Activated CD4-positive, alpha-beta T cell treated with anti-CD3 and anti-CD28 coated beads, Interleukin-2, amount 10 ng/mL, durations not matched to agents 7 days and 5 days (primary cell): ENCODE measurements at regions not wholly inside any gene's neighbourhood (a gene's known extent, or its start where the extent isn't known, plus 50 kb on each side); places are given as distances from the start of the nearest gene placed in this dataset.
"Not testable (repeated sequence)": the region's sequence is repeated elsewhere in the genome, so short reads cannot be mapped to it uniquely, and the experiment has no call there.

Experiments used
- CTCF ChIA-PET: fragments of 350-600 bp; sonication (Branson Sonifier 250); formaldehyde crosslinking; loops from one replicate; lab custom pipeline; 2021; ENCODE audit warnings: antibody characterized with exemption; lab: Charles Lee
- POLR2A ChIA-PET: fragments of 350-600 bp; sonication (Branson Sonifier 250); formaldehyde crosslinking; loops from one replicate; lab custom pipeline; 2021; ENCODE audit warnings: antibody characterized with exemption; lab: Charles Lee
- DNase-seq: peaks from one replicate; pipeline ENCODE4 v3.0.0-alpha.2; 2020
- H3K27ac Mint-ChIP-seq: one replicate; pipeline ENCODE4 v1.8.0; 2021; ENCODE audit warnings: mild to moderate bottlenecking, moderate library complexity, mixed read lengths
- H3K27me3 Mint-ChIP-seq: one replicate; pipeline ENCODE4 v1.8.0; 2021; ENCODE audit warnings: mixed read lengths
- H3K36me3 Mint-ChIP-seq: one replicate; pipeline ENCODE4 v1.8.0; 2021; ENCODE audit warnings: low read depth, mixed read lengths
- H3K4me1 Mint-ChIP-seq: one replicate; pipeline ENCODE4 v1.8.0; 2021; ENCODE audit warnings: mixed read lengths
- H3K4me3 Mint-ChIP-seq: one replicate; pipeline ENCODE4 v1.8.0; 2021; ENCODE audit warnings: mild to moderate bottlenecking, moderate library complexity, mixed read lengths
- H3K9me3 Mint-ChIP-seq: one replicate; pipeline ENCODE4 v1.8.0; 2021; ENCODE audit warnings: mixed read lengths

GRCh38 chr10:121672733-121673132 is 74.5 kb upstream of the FGFR2 start:
- DNase-seq: no peak
- Mint-ChIP-seq H3K4me1 (no peaks in the 10 kb centered on the region), H3K9me3 (peaks cover 3% of the 10 kb centered on the region), H3K4me3 (no peak overlapping the region), H3K27ac (no peak overlapping the region), H3K27me3 (peaks cover 7% of the 10 kb centered on the region), H3K36me3 (no peaks in the 10 kb centered on the region)
- ChIA-PET CTCF (interaction anchor here (1.5 kb wide), 1 partner anchor 10 kb away, joined by 4 read pairs; no protein-coding TSS in a partner anchor), POLR2A (no interaction called here)

GRCh38 chr10:121669840-121670239 is 71.6 kb upstream of the FGFR2 start:
- POLR2A ChIA-PET, DNase-seq, H3K9me3 Mint-ChIP-seq, H3K27me3 Mint-ChIP-seq, H3K36me3 Mint-ChIP-seq, H3K4me3 Mint-ChIP-seq, H3K27ac Mint-ChIP-seq, CTCF ChIA-PET, H3K4me1 Mint-ChIP-seq: not testable (repeated sequence)

DNA sequence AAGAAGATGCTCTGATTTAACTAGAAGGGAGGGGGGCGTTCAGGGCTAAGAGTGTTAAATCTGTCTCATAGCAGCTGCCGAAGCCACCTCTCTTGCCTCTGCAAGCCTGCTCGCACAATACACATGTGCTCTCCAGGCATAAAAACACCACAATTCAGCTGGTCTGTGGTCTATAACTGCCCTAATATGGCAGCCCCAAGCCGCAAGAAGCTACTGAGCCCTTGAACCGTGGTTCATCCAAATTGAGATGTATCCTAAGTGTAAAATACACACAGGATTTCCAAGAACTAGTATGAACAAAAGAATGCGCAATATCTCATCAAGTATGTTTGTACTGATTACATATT is 70.8 kb upstream of the FGFR2 start:
- CTCF ChIA-PET: no interaction called here
- POLR2A ChIA-PET: no interaction called here
- Mint-ChIP-seq H3K27ac (no peak overlapping the region), H3K27me3 (peaks cover 7% of the 10 kb centered on the region), H3K9me3 (peaks cover 2% of the 10 kb centered on the region), H3K4me1 (no peaks in the 10 kb centered on the region), H3K4me3 (no peak overlapping the region), H3K36me3 (no peaks in the 10 kb centered on the region)
- no peak for DNase-seq

DNA sequence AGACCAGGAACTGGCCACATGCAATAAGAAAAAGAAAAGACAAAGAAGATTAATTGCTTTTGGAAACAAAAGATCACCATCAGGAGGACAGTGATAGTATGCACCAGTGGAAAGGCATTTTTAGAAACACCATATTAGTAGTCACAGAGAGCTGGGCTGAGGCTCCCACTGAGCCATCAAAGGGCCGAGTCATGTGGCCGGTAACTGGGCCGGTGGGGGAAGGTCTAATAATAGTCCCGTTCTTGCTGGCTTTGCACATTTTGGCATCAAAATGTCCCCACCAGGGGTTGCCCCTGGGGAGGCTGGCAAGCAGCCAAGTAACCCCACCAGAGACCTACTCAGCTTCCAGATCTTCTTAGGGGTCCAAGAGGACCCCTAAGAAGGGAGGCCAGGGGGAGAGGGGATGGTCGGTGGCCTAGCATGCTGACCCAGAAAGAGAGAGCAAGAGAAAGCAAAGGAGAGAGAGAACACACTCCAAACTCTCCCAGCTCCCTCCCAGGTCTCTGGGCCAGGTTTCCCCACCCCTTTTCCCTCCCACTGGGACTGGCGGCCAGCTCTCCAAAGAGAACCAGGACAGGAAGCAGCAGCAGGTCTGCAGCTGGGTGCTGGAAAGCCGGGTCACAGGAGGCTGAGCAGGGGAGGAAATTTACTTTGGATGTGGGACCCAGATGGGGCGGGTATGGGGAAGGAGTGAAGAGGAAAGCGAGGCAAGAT is 70.2 kb upstream of the FGFR2 start:
- ChIA-PET CTCF (no interaction called here), POLR2A (no interaction called here)
- H3K4me3 Mint-ChIP-seq: no peak overlapping the region
- H3K36me3 Mint-ChIP-seq: no peaks in the 10 kb centered on the region
- H3K4me1 Mint-ChIP-seq: no peaks in the 10 kb centered on the region
- H3K9me3 Mint-ChIP-seq: peaks cover 2% of the 10 kb centered on the region
- no peak overlapping the region for H3K27ac Mint-ChIP-seq
- peaks cover 7% of the 10 kb centered on the region for H3K27me3 Mint-ChIP-seq
- no peak for DNase-seq

GRCh38 chr10:121667948-121668313 is 69.7 kb upstream of the FGFR2 start:
- Mint-ChIP-seq H3K27me3 (peaks cover 7% of the 10 kb centered on the region), H3K27ac (no peak overlapping the region), H3K4me1 (no peaks in the 10 kb centered on the region), H3K36me3 (no peaks in the 10 kb centered on the region), H3K4me3 (no peak overlapping the region), H3K9me3 (peaks cover 2% of the 10 kb centered on the region)
- no peak for DNase-seq
- ChIA-PET CTCF (no interaction called here), POLR2A (no interaction called here)

GRCh38 chr10:121665809-121666208 is 67.6 kb upstream of the FGFR2 start:
- H3K27me3 Mint-ChIP-seq: peaks cover 7% of the 10 kb centered on the region
- no peak overlapping the region for H3K4me3 Mint-ChIP-seq
- no peaks in the 10 kb centered on the region for H3K36me3 Mint-ChIP-seq
- no peak overlapping the region for H3K27ac Mint-ChIP-seq
- H3K9me3 Mint-ChIP-seq: peaks cover 2% of the 10 kb centered on the region
- CTCF ChIA-PET: no interaction called here
- POLR2A ChIA-PET: no interaction called here
- H3K4me1 Mint-ChIP-seq: no peaks in the 10 kb centered on the region
- no peak for DNase-seq

GRCh38 chr10:121664671-121665070 is 66.4 kb upstream of the FGFR2 start:
- no peak overlapping the region for H3K27ac Mint-ChIP-seq
- DNase-seq: no peak
- POLR2A ChIA-PET: no interaction called here

GRCh38 chr10:121662945-121663917 is 65.0 kb upstream of the FGFR2 start:
- Mint-ChIP-seq H3K4me1 (no peaks in the 10 kb centered on the region), H3K4me3 (no peak overlapping the region), H3K27ac (no peak overlapping the region), H3K27me3 (peaks cover 5% of the 10 kb centered on the region), H3K36me3 (no peaks in the 10 kb centered on the region), H3K9me3 (peaks cover 2% of the 10 kb centered on the region)
- CTCF ChIA-PET: interaction anchor here (1.3 kb wide), 1 partner anchor 9 kb away, joined by 4 read pairs; no protein-coding TSS in a partner anchor
- POLR2A ChIA-PET: no interaction called here
- no peak for DNase-seq

More at GRCh38 chr10:121664671-121665070, 66.4 kb upstream of the FGFR2 start:
- no peak overlapping the region for H3K4me3 Mint-ChIP-seq
- peaks cover 2% of the 10 kb centered on the region for H3K9me3 Mint-ChIP-seq
- no peaks in the 10 kb centered on the region for H3K36me3 Mint-ChIP-seq
- H3K27me3 Mint-ChIP-seq: peaks cover 7% of the 10 kb centered on the region
- H3K4me1 Mint-ChIP-seq: no peaks in the 10 kb centered on the region
- CTCF ChIA-PET: no interaction called here

GRCh38 chr10:121662531-121662930 is 64.3 kb upstream of the FGFR2 start:
- Mint-ChIP-seq H3K9me3 (peaks cover 2% of the 10 kb centered on the region), H3K36me3 (no peaks in the 10 kb centered on the region), H3K4me3 (no peak overlapping the region), H3K27ac (no peak overlapping the region), H3K4me1 (no peaks in the 10 kb centered on the region), H3K27me3 (no peaks in the 10 kb centered on the region)
- ChIA-PET CTCF (interaction anchor here (1.3 kb wide), 1 partner anchor 9 kb away, joined by 4 read pairs; no protein-coding TSS in a partner anchor), POLR2A (no interaction called here)
- no peak for DNase-seq

GRCh38 chr10:121661451-121661851 is 63.2 kb upstream of the FGFR2 start:
- ChIA-PET POLR2A (no interaction called here), CTCF (no interaction called here)
- no peaks in the 10 kb centered on the region for H3K27me3 Mint-ChIP-seq
- no peak overlapping the region for H3K27ac Mint-ChIP-seq
- DNase-seq: no peak
- peaks cover 2% of the 10 kb centered on the region for H3K9me3 Mint-ChIP-seq
- H3K36me3 Mint-ChIP-seq: no peaks in the 10 kb centered on the region
- H3K4me1 Mint-ChIP-seq: no peaks in the 10 kb centered on the region
- H3K4me3 Mint-ChIP-seq: no peak overlapping the region

DNA sequence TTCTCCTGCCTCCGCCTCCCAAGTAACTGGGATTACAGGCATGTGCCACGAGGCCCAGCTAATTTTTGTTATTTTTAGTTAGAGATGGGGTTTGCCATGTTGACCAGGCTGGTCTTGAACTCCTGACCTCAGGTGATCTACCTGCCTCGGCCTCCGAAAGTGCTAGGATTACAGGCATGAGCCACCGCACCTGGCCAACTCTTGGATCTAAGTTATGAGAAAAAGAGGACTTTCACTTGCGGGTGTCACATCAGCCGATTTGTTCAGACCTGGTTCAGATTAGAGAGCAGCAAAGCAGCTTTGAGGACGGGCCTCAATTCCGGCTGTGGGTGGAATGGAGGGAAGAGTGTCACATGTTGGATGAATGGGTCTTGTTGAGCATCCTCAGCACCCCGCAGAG is 61.0 kb upstream of the FGFR2 start:
- no peak overlapping the region for H3K27ac Mint-ChIP-seq
- H3K4me3 Mint-ChIP-seq: no peak overlapping the region
- DNase-seq: no peak
- H3K27me3 Mint-ChIP-seq: no peaks in the 10 kb centered on the region
- no peaks in the 10 kb centered on the region for H3K4me1 Mint-ChIP-seq
- H3K9me3 Mint-ChIP-seq: no peaks in the 10 kb centered on the region
- ChIA-PET CTCF (interaction anchor here (0.6 kb wide), 2 partner anchors 16 to 521 kb away, joined by 3 read pairs; no protein-coding TSS in a partner anchor), POLR2A (no interaction called here)
- H3K36me3 Mint-ChIP-seq: no peaks in the 10 kb centered on the region

- H3K27me3 Mint-ChIP-seq: no peaks in the 10 kb centered on the region
- no peaks in the 10 kb centered on the region for H3K9me3 Mint-ChIP-seq
- POLR2A ChIA-PET: no interaction called here
These were observed 60.4 kb upstream of the FGFR2 start for GRCh38 chr10:121658611-121659010.

DNA sequence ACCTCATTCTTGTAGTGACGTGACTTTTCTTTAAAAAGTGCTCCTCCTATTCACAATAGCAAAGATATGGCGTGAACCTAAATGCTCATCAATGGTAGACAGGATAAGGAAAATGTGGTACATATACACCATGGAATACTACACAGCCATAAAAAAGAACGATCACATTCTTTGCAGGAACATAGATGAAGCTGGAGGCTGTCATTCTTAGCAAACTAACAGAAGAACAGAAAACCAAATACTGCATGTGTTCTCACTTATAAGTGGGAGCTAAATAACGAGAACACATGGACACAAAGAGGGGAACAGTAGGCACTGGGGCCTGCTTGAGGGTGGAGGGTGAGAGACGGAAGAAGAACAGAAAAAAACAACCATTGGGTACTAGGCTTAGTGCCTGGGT is 59.9 kb upstream of the FGFR2 start:
- Mint-ChIP-seq H3K27me3 (no peaks in the 10 kb centered on the region), H3K27ac (no peak overlapping the region), H3K36me3 (no peaks in the 10 kb centered on the region), H3K4me3 (no peak overlapping the region), H3K4me1 (no peaks in the 10 kb centered on the region), H3K9me3 (no peaks in the 10 kb centered on the region)
- ChIA-PET CTCF (interaction anchor here (0.7 kb wide), 1 partner anchor 82 kb away, joined by 3 read pairs; no protein-coding TSS in a partner anchor), POLR2A (no interaction called here)
- DNase-seq: no peak

More at GRCh38 chr10:121658611-121659010, 60.4 kb upstream of the FGFR2 start:
- no peak overlapping the region for H3K4me3 Mint-ChIP-seq
- H3K4me1 Mint-ChIP-seq: no peaks in the 10 kb centered on the region
- CTCF ChIA-PET: interaction anchor here (0.6 to 0.7 kb wide), 2 partner anchors 82 to 520 kb away, joined by 3 read pairs; no protein-coding TSS in a partner anchor
- DNase-seq: no peak
- H3K27ac Mint-ChIP-seq: no peak overlapping the region
- H3K36me3 Mint-ChIP-seq: no peaks in the 10 kb centered on the region
